ENCODE measurements at regions not wholly inside any gene's neighbourhood (a gene's known extent, or its start where the extent isn't known, plus 50 kb on each side); places are given as distances from the start of the nearest gene placed in this dataset.

- no peak for TF ChIP-seq CTCF (IDR thresholded peaks at IDR 0.05)
Measured at GRCh38 chr20:7171911-7172310, 404.4 kb downstream of the BMP2 start.

- TF ChIP-seq CTCF (IDR thresholded peaks at IDR 0.05) = no peak
Measured at GRCh38 chr20:7174554-7174953, 407.1 kb downstream of the BMP2 start.

GRCh38 chr20:7178004-7178403 is 410.5 kb downstream of the BMP2 start:
- no peak for TF ChIP-seq CTCF (IDR thresholded peaks at IDR 0.05)

- no peak for TF ChIP-seq CTCF (IDR thresholded peaks at IDR 0.05)
Measured at GRCh38 chr20:7180256-7181045, 413.0 kb downstream of the BMP2 start.

- TF ChIP-seq CTCF (IDR thresholded peaks at IDR 0.05) = no peak
Measured at GRCh38 chr20:7189231-7189630, 421.7 kb downstream of the BMP2 start.

- TF ChIP-seq CTCF (IDR thresholded peaks at IDR 0.05) = no peak
Measured at GRCh38 chr20:7193681-7194080, 426.2 kb downstream of the BMP2 start.

- TF ChIP-seq CTCF (IDR thresholded peaks at IDR 0.05) = no peak
Measured at GRCh38 chr20:7195704-7196103, 428.2 kb downstream of the BMP2 start.

GRCh38 chr20:7196481-7196880 is 429.0 kb downstream of the BMP2 start:
- TF ChIP-seq CTCF (IDR thresholded peaks at IDR 0.05) = no peak
